Fibroblast of pulmonary artery (primary cell): ENCODE measurements at regions not wholly inside any gene's neighbourhood (a gene's known extent, or its start where the extent isn't known, plus 50 kb on each side); places are given as distances from the start of the nearest gene placed in this dataset.

ENCODE experiments used
- DNase-seq: peaks from one replicate; pipeline ENCODE4 v3.0.0-alpha.2; 2010; ENCODE audit warnings: low read depth
- H3K4me3 ChIP-seq: replicated peaks from 2 replicates; pipeline ENCODE4 v1.5.1; 2011; ENCODE audit warnings: low read depth, mild to moderate bottlenecking, control low read depth, low read length, moderate library complexity
- TF ChIP-seq, protein P1 (sequence below): IDR thresholded peaks from 2 replicates; pipeline ENCODE4 v1.5.1; 2011; ENCODE audit warnings: mild to moderate bottlenecking, control low read depth, low read length, inconsistent platforms; ENCODE audit errors: missing control alignments

DNA sequence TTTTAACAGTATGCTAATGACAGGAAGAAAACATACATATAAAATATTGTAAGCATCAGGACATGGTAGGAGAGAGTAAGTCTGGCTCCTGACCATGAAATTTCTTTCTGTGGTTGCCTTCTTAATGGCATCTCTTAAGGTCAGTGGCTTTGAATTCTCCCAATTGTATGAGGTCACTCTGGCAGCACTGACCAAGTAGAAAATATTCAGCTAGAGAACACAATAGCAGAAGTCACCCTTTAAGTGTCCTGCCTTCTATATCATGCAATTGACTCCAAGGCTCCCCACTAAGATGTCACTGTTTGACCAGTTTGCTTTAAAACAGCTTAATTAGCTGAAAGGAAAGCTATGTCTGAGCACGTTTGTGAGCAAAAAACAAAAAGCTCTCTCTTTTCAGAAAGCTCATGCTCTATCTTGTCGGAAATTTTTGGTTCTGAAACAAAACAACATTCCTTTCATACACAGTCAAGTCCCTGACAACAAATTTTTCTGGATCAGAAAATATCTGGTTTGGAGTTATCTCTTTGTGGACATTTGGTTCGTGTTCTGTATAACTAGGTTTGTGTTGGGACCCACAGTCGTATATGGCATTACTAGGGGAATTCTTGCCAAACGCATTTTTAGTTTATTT is 120.9 kb upstream of the IFNGR1 start:
- DNase-seq: no peak
- TF ChIP-seq, protein P1, sequence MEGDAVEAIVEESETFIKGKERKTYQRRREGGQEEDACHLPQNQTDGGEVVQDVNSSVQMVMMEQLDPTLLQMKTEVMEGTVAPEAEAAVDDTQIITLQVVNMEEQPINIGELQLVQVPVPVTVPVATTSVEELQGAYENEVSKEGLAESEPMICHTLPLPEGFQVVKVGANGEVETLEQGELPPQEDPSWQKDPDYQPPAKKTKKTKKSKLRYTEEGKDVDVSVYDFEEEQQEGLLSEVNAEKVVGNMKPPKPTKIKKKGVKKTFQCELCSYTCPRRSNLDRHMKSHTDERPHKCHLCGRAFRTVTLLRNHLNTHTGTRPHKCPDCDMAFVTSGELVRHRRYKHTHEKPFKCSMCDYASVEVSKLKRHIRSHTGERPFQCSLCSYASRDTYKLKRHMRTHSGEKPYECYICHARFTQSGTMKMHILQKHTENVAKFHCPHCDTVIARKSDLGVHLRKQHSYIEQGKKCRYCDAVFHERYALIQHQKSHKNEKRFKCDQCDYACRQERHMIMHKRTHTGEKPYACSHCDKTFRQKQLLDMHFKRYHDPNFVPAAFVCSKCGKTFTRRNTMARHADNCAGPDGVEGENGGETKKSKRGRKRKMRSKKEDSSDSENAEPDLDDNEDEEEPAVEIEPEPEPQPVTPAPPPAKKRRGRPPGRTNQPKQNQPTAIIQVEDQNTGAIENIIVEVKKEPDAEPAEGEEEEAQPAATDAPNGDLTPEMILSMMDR: no peak
- H3K4me3 ChIP-seq: no peak overlapping the region

DNA sequence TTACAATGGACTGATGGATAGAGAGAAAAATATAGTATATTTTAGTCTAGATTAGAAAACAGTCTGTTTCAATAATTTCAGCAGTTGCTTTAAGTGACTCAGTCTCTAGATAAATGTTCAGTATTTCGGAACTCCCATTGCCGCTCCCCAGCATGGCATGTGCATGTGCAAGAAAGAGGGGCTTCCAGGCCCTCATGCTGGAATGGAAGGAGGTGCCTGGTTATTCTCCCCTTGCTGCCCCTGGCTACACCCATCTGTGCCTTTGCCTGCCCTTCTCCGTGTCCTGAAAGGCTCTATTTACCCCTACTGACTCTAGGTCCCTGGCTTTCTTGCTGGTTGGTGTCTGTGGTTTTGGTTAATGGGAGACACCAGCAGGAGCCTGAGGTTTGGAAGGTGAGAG is 115.7 kb upstream of the IFNGR1 start:
- H3K4me3 ChIP-seq: no peak overlapping the region
- no peak for DNase-seq
- TF ChIP-seq, protein P1: no peak

DNA sequence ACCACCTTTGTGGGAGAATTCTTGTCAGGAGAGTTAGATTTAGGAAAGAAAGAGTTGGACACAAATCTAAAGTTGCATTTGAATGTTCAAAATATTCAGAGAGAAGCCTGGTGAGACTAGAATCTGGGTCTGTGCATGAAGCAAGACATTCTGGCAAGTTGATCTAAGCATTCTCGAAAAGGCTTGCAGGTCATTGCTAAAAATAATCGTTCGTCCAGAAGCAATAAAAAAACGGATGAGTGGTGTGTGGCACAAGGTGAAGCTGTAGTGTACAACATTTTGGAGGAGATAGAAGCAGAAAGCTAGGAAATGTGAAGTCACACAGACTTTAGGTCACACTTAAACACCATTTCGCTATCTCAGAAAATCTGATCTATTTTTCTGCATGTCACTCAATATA is 114.9 kb upstream of the IFNGR1 start:
- H3K4me3 ChIP-seq: no peak overlapping the region
- no peak for DNase-seq
- TF ChIP-seq, protein P1: no peak

DNA sequence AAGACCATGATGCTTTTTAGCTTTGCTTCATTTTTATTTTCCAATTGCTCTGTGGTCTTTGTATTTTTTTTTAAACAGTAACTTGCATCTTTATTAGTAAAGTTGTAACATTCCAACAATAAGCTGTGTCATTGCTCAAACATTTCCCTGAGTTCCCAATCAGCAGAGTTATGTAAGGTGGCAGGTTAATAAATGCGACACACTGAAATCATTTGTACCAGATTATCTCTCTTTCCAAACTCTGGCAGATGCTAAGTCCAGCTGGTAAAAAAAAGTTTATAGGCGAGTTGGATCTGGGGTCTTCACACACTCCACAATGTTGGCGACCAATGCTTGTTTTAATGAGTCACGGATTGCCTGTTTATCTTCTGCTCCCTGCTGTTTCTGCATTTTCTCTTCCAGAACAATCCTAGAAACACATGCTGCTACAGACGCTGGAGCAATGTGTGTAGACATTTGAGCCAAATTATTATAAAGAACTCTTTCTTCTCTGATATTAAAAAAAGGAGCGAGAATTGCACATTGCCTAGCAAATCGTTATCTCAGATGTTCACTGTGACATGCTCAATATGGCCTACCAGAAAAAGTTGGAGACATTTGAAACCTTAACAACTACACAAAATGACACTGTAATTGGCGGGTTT is 113.6 kb upstream of the IFNGR1 start:
- H3K4me3 ChIP-seq: no peak overlapping the region
- peak; percentile 24 for DNase-seq
- TF ChIP-seq, protein P1: no peak

DNA sequence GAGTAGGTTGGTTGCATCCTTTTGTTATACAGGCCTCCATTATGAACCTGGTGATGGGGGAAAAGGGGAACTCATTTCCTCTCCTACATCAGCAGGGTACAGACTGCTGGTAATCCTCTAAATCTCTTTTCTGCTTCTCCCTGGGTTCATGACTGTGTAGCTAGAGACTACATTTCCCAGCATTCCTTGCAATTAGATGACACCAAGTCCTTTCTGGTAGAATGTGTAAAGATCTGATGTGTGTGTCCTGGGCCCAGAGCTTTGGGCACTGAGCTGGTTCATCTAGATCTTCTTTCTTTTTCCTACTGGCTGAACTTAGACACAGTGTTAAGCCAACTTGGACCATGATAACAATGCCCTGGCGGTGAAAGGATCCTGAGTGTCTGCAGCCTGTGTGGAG is 104.7 kb upstream of the IFNGR1 start:
- H3K4me3 ChIP-seq: no peak overlapping the region
- DNase-seq: no peak
- TF ChIP-seq, protein P1: no peak

DNA sequence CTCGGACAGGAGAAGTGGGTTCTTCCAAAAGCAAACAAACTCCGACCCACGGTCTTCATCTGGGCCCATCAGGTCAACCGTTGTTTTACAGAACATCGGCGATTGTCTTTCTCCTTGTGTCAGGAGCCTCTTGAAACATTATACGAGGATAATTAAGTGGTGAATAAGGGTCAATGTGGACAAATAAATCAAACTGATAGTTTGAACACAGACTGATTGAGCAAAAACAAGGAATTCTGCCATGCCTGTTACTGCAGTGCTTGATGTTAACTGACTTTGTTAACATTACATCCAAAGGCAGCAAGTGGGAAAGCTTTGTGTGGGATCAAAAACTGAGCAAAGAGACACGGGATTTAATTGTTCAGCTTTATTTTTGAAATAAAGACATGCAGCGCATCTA is 101.1 kb upstream of the IFNGR1 start:
- TF ChIP-seq, protein P1: no peak
- DNase-seq: no peak
- H3K4me3 ChIP-seq: no peak overlapping the region

DNA sequence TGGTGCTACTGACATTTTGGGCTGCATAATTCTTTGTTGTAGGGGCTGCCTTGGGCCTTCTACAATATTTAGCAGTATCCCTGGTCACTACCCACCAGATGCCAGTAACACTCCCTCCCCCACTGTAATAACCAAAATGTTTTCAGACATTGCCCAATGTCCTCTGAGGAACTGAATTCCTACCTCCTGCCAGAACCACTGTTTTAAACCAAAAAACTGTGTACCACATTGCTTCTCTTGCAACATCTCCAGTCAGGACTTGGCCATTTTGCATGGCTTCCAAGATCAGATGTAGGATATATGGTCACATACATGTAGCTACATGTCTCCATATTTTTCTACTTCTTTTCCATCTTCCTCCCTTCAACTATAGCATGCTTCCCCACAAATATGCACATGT is 97.4 kb upstream of the IFNGR1 start:
- DNase-seq: peak; percentile 43
- TF ChIP-seq, protein P1: no peak
- H3K4me3 ChIP-seq: no peak overlapping the region
